SK-N-MC (cell line): ENCODE measurements at regions not wholly inside any gene's neighbourhood (a gene's known extent, or its start where the extent isn't known, plus 50 kb on each side); places are given as distances from the start of the nearest gene placed in this dataset.

ENCODE experiments used
- DNase-seq: peaks from one replicate; pipeline ENCODE4 v3.0.0-alpha.2; 2011; ENCODE audit warnings: low read depth, low spot score
- H3K27ac ChIP-seq: fragments of 200-600 bp; sonication (generic); 2 replicates; pipeline ENCODE4 v1.5.1; 2016; ENCODE audit warnings: mixed run types
- H3K36me3 ChIP-seq: fragments of 200-600 bp; sonication (generic); 2 replicates; pipeline ENCODE4 v1.6.1; 2017; ENCODE audit warnings: antibody characterized with exemption, low read length, mixed read lengths; ENCODE audit not compliant: insufficient read depth
- H3K4me3 ChIP-seq: fragments of 200-600 bp; sonication (generic); 2 replicates; pipeline ENCODE4 v1.5.1; 2016
- H3K9ac ChIP-seq: fragments of 200-600 bp; sonication (generic); 2 replicates; pipeline ENCODE4 v1.8.0; 2017; ENCODE audit warnings: mixed run types, mixed read lengths; ENCODE audit not compliant: insufficient read length
- H3K9me3 ChIP-seq: fragments of 200-600 bp; sonication (generic); 2 replicates; pipeline ENCODE4 v1.6.1; 2017; ENCODE audit warnings: low read depth, mild to moderate bottlenecking, antibody characterized with exemption, low read length, moderate library complexity, mixed read lengths
- EZH2 ChIP-seq: fragments of 200-600 bp; sonication (generic); IDR thresholded peaks from one replicate; pipeline ENCODE4 v1.6.1; 2017; ENCODE audit warnings: antibody characterized with exemption
- FOXP2 ChIP-seq: optimal IDR thresholded peaks from 2 replicates; pipeline ENCODE3; 2011; ENCODE audit warnings: mild to moderate bottlenecking, moderate library complexity; ENCODE audit not compliant: insufficient read depth; ENCODE audit errors: extremely low read length, control extremely low read depth
- POLR2AphosphoS5 ChIP-seq: IDR thresholded peaks from 2 replicates; pipeline ENCODE4 v1.6.1; 2012; ENCODE audit warnings: mild to moderate bottlenecking, low read depth, low read length, borderline replicate concordance

- no peak overlapping the region for H3K4me3 ChIP-seq
These were observed 474.0 kb downstream of the SETD4 start for GRCh38 chr21:35586305-35586704.

GRCh38 chr21:35585878-35586277 lies 474.4 kb downstream of the SETD4 start:
- Histone ChIP-seq H3K4me3 (no peak overlapping the region), H3K9me3 (no peaks in the 10 kb centered on the region), H3K36me3 (no peaks in the 10 kb centered on the region), H3K9ac (no peak overlapping the region), H3K27ac (no peak overlapping the region)
- no peak for DNase-seq
- TF ChIP-seq EZH2 = no peak
- no peak for TF ChIP-seq POLR2AphosphoS5
- TF ChIP-seq FOXP2 = no peak

More at GRCh38 chr21:35586305-35586704, 474.0 kb downstream of the SETD4 start:
- Histone ChIP-seq H3K36me3 (no peaks in the 10 kb centered on the region), H3K9me3 (no peaks in the 10 kb centered on the region), H3K9ac (no peak overlapping the region), H3K27ac (no peak overlapping the region)
- TF ChIP-seq FOXP2 (no peak), POLR2AphosphoS5 (no peak), EZH2 (no peak)
- DNase-seq = no peak

- no peaks in the 10 kb centered on the region for H3K36me3 ChIP-seq
- no peak for DNase-seq
- H3K9me3 ChIP-seq = no peaks in the 10 kb centered on the region
- TF ChIP-seq POLR2AphosphoS5 (no peak), EZH2 (no peak), FOXP2 (no peak)
- no peak overlapping the region for H3K27ac ChIP-seq
- H3K9ac ChIP-seq = no peak overlapping the region
- H3K4me3 ChIP-seq = no peak overlapping the region
These were observed 475.2 kb downstream of the SETD4 start for GRCh38 chr21:35585155-35585554.

DNA sequence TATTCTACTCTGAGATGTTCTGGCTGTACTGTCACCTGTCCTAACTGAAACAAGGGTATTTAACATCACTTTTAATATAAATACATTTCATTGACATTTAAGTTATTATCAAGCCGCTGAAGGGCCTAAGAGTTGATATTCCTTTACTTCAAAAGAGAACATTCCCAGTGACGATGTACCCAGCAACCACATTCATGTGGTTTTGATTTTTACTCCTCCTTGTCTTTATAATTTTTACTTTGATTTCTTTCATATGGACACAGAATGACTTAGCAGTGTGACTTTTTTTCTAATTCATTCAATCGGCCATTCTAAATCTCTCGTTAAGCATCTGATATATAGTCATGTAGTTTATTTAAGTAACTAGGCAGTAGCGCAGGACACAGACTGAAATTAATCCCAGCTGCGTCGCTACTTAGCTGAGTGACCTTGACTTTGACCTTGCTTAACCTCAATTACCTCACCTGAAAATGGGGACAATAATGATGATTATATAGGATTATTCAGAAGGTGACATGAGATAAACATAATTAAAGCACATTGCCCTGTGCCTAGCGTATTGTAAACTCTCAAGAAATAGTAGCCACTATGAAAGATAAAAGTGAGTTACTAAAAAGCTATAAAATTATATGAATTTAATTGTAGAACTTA lies 476.6 kb downstream of the SETD4 start:
- Histone ChIP-seq H3K27ac (no peak overlapping the region), H3K9ac (no peak overlapping the region), H3K9me3 (no peaks in the 10 kb centered on the region), H3K36me3 (no peaks in the 10 kb centered on the region), H3K4me3 (no peak overlapping the region)
- no peak for DNase-seq
- TF ChIP-seq EZH2 (no peak), FOXP2 (no peak), POLR2AphosphoS5 (no peak)

DNA sequence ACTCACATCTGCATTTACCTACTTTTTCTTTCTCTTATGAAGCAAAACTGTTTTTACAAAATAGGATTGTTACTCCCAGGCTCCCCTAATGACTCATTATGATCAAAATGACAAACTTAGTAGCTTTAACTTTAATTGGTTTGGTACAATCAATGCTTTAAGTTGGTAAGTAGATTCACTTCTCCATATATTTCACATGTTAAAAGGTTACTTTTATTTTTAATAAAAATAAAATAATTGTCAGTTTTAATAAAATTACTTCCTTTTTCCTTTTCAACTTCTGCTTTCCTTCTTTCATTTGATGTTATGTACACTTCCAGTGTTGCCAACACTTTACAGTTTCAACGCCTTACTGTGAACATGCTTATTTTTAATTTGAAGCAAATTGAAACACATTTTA lies 477.6 kb downstream of the SETD4 start:
- Histone ChIP-seq H3K4me3 (no peak overlapping the region), H3K36me3 (no peaks in the 10 kb centered on the region), H3K27ac (no peak overlapping the region), H3K9ac (no peak overlapping the region), H3K9me3 (no peaks in the 10 kb centered on the region)
- TF ChIP-seq EZH2 = no peak
- no peak for TF ChIP-seq POLR2AphosphoS5
- no peak for TF ChIP-seq FOXP2
- DNase-seq = no peak

DNA sequence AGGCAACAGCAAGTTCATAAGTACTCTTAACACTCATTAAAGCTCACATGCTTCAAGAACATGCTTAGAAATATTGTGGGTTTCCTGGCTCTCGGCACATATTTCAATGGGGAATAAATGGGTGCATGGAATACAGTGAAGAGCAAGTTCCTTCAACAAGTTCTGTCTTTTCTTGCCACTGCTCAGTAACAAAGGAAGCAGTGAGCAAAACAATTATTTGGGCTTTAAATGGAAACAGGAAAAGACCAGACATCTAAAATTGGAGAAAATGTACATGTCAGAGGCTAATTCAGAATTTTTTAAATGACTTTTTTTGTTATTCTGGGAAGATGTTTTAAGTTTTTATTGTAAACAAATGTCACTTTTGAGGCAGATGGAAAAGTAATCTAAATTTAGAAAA lies 478.7 kb downstream of the SETD4 start:
- H3K36me3 ChIP-seq = no peaks in the 10 kb centered on the region

DNA sequence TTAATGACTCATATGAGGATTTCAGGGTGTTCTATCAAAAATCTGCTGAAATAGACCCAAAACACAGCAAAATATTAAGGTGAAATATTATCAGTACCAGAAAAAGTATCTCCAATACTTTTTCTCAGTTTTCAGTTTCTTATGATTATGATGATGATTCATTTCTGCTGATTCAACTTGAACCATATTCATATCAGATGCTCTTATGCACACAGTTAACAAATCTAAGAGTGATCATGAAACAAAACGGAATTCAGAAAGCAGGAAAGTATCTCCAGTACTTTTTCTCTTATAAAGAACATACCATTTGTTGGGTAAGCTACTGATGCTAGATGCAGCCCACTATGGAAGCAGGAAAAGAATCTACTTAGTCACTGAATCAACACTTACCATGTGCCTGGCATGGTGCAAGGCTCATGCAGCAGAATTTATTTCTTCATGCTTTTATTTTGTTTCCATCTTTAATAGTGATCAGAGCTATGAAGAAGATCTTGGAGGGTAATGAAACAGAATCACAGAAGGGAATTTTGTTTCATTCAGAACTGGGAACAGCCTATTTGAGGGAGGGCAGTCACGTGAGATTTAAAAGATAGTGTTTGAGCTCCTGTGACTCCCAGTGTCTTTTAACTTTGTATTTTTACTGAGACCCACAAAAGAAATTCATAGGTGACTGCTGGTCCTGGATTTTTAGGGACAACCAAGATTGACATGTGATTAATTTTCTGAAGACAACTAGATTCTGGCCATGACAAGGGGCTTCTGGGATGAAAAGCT lies 480.6 kb downstream of the SETD4 start:
- no peak for DNase-seq
- H3K9ac ChIP-seq = no peak overlapping the region
- H3K9me3 ChIP-seq = no peaks in the 10 kb centered on the region
- no peaks in the 10 kb centered on the region for H3K36me3 ChIP-seq
- H3K27ac ChIP-seq = no peak overlapping the region
- no peak for TF ChIP-seq FOXP2
- TF ChIP-seq POLR2AphosphoS5 = no peak
- no peak for TF ChIP-seq EZH2
- H3K4me3 ChIP-seq = no peak overlapping the region

More for the DNA sequence above, 478.7 kb downstream of the SETD4 start:
- no peak for DNase-seq
- TF ChIP-seq FOXP2 (no peak), POLR2AphosphoS5 (no peak), EZH2 (no peak)
- no peak overlapping the region for H3K27ac ChIP-seq
- H3K9me3 ChIP-seq = no peaks in the 10 kb centered on the region
- H3K4me3 ChIP-seq = no peak overlapping the region
- H3K9ac ChIP-seq = no peak overlapping the region

DNA sequence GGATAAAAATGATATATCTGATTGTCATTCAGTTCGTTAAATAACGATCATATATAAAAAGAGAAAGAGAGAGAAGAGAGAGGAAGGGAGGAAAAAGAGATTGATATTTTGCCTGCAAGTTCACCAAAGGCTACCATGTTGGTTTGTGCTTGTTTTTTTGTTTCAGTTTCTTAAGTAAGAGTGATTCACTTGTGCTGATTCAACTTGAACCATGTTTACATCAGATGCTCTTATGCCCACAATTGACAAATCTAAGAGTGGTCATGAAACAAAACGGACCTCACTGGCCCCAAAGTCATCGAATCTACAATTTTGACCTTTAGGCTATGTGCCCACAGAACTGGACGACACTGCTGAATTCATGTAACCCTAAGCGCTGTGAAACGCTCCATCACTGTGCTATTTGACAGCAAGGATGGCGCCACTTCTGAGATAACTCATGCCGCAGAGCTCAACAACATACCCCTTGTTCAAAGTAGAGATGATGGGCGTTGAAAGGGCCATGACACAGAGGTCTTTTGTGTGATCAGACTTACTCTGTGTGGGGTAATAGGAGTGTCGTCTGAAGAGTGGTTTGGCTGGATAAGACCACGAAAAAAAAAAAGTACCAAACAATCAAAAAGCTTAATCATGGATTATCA lies 481.4 kb downstream of the SETD4 start:
- TF ChIP-seq POLR2AphosphoS5 (no peak), EZH2 (no peak), FOXP2 (no peak)
- DNase-seq = no peak

GRCh38 chr21:35578347-35578782 lies 482.0 kb downstream of the SETD4 start:
- H3K9me3 ChIP-seq = no peaks in the 10 kb centered on the region
- no peak overlapping the region for H3K4me3 ChIP-seq
- TF ChIP-seq EZH2 (no peak), FOXP2 (no peak), POLR2AphosphoS5 (no peak)
- H3K27ac ChIP-seq = no peak overlapping the region
- no peak for DNase-seq
- H3K9ac ChIP-seq = no peak overlapping the region
- H3K36me3 ChIP-seq = no peaks in the 10 kb centered on the region

More for the DNA sequence above, 481.4 kb downstream of the SETD4 start:
- no peak overlapping the region for H3K27ac ChIP-seq
- H3K9me3 ChIP-seq = no peaks in the 10 kb centered on the region
- no peak overlapping the region for H3K4me3 ChIP-seq
- H3K36me3 ChIP-seq = no peaks in the 10 kb centered on the region
- H3K9ac ChIP-seq = no peak overlapping the region
